DND-41 (cell line): ENCODE measurements at regions not wholly inside any gene's neighbourhood (a gene's known extent, or its start where the extent isn't known, plus 50 kb on each side); places are given as distances from the start of the nearest gene placed in this dataset.
"Not testable (repeated sequence)": the region's sequence is repeated elsewhere in the genome, so short reads cannot be mapped to it uniquely, and the experiment has no call there.

Experiments
- ATAC-seq: fragments of 200-7000 bp; cut with Tn5 transposase; 3 replicates; pipeline ENCODE4 v1.9.1; 2021; ENCODE audit warnings: low read depth; ENCODE audit not compliant: insufficient read depth
- DNase-seq: peaks from one replicate; pipeline ENCODE4 v3.0.0-alpha.2; 2020
- H2AFZ ChIP-seq: 2 replicates; pipeline ENCODE4 v1.6.0; 2012; ENCODE audit warnings: low read depth, low read length
- H3K27ac ChIP-seq: 2 replicates; pipeline ENCODE4 v1.5.1; 2012; ENCODE audit warnings: low read length, inconsistent platforms
- H3K27me3 ChIP-seq: fragments of 200-600 bp; sonication (generic); 2 replicates; pipeline ENCODE4 v1.6.0; 2012; ENCODE audit warnings: low read length, mild to moderate bottlenecking, inconsistent platforms; ENCODE audit not compliant: insufficient read depth, poor library complexity
- H3K36me3 ChIP-seq: 2 replicates; pipeline ENCODE4 v1.5.1; 2012; ENCODE audit warnings: low read length, inconsistent platforms; ENCODE audit not compliant: insufficient read depth
- H3K4me1 ChIP-seq: 2 replicates; pipeline ENCODE4 v1.5.1; 2012; ENCODE audit warnings: mild to moderate bottlenecking, low read length; ENCODE audit not compliant: insufficient read depth
- H3K4me2 ChIP-seq: 2 replicates; pipeline ENCODE4 v1.6.0; 2012; ENCODE audit warnings: mild to moderate bottlenecking, moderate library complexity, low read length, inconsistent platforms; ENCODE audit not compliant: insufficient read depth
- H3K4me3 ChIP-seq, 2 experiments: fragments of 200-600 bp in 1 of 2; shearing (Covaris generic) in 1 of 2; 2 replicates each; pipeline ENCODE4 v1.5.1; 2012 to 2016; ENCODE audit warnings: inconsistent platforms in 2 of 2, low read length in 2 of 2, mild to moderate bottlenecking in 2 of 2, low read depth in 1 of 2, moderate library complexity in 1 of 2
- H3K79me2 ChIP-seq: 2 replicates; pipeline ENCODE4 v1.6.0; 2012; ENCODE audit warnings: low read length, inconsistent platforms; ENCODE audit not compliant: insufficient read depth
- H3K9ac ChIP-seq: 2 replicates; pipeline ENCODE4 v1.6.0; 2012; ENCODE audit warnings: low read depth, mild to moderate bottlenecking, inconsistent platforms, low read length, moderate library complexity
- H3K9me3 ChIP-seq: 2 replicates; pipeline ENCODE4 v1.5.1; 2012; ENCODE audit warnings: low read length, moderate library complexity, mild to moderate bottlenecking, inconsistent platforms; ENCODE audit not compliant: insufficient read depth, severe bottlenecking
- H4K20me1 ChIP-seq: 2 replicates; pipeline ENCODE4 v1.6.0; 2012; ENCODE audit warnings: low read length; ENCODE audit not compliant: insufficient read depth
- EZH2 ChIP-seq: IDR thresholded peaks from 3 replicates; pipeline ENCODE4 v1.6.1; 2012; ENCODE audit warnings: borderline replicate concordance, low read depth, mild to moderate bottlenecking, moderate library complexity, low read length, inconsistent platforms; ENCODE audit not compliant: severe bottlenecking
- TF ChIP-seq, protein P1 (sequence below): IDR thresholded peaks from 2 replicates; pipeline ENCODE4 v1.5.1; 2012; ENCODE audit warnings: borderline replicate concordance, low read length, moderate library complexity, mild to moderate bottlenecking; ENCODE audit not compliant: poor library complexity, severe bottlenecking; ENCODE audit errors: extremely low read depth

DNA sequence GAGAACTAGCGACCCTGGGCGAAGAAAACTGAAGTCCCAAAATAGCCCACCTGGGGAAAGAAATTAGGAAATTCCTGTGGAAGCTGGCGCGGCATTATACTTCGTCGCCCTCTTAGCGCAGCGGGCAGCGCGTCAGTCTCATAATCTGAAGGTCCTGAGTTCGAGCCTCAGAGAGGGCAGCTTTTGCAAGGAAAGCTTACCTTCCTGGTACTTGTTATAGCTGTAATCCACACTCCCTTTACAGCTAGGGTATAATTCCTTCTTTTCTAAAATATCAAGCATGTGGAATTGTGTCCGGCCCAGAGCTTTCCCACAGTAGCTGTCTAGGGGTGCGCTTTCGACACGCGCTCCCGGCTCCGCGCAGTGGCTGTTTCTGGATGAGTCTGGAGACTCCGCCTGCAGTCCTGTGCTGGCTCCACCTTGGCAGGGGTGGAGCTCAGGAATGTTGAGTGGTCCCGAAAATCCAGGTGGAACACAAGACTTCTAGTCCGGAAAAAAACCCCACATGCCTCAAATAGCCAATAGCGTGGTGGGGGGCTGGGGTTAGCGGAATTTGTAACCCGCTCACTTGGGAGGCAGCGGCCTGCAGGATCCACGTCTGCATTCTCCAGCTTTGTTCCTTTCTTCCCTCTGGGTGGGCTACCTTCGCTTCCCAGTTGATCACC lies 83.7 kb upstream of the ZNF322 start:
- Histone ChIP-seq H2AFZ (no peak overlapping the region), H4K20me1 (no peaks in the 10 kb centered on the region), H3K36me3 (no peaks in the 10 kb centered on the region), H3K27ac (no peak overlapping the region), H3K4me1 (no peaks in the 10 kb centered on the region), H3K27me3 (peaks cover 3% of the 10 kb centered on the region), H3K4me3 (no peak overlapping the region), H3K4me2 (no peak overlapping the region), H3K9me3 (peaks cover 11% of the 10 kb centered on the region), H3K79me2 (no peaks in the 10 kb centered on the region), H3K9ac (no peak overlapping the region)
- ATAC-seq = no peak
- DNase-seq = no peak
- TF ChIP-seq EZH2 = no peak
- TF ChIP-seq, protein P1, sequence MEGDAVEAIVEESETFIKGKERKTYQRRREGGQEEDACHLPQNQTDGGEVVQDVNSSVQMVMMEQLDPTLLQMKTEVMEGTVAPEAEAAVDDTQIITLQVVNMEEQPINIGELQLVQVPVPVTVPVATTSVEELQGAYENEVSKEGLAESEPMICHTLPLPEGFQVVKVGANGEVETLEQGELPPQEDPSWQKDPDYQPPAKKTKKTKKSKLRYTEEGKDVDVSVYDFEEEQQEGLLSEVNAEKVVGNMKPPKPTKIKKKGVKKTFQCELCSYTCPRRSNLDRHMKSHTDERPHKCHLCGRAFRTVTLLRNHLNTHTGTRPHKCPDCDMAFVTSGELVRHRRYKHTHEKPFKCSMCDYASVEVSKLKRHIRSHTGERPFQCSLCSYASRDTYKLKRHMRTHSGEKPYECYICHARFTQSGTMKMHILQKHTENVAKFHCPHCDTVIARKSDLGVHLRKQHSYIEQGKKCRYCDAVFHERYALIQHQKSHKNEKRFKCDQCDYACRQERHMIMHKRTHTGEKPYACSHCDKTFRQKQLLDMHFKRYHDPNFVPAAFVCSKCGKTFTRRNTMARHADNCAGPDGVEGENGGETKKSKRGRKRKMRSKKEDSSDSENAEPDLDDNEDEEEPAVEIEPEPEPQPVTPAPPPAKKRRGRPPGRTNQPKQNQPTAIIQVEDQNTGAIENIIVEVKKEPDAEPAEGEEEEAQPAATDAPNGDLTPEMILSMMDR = no peak

DNA sequence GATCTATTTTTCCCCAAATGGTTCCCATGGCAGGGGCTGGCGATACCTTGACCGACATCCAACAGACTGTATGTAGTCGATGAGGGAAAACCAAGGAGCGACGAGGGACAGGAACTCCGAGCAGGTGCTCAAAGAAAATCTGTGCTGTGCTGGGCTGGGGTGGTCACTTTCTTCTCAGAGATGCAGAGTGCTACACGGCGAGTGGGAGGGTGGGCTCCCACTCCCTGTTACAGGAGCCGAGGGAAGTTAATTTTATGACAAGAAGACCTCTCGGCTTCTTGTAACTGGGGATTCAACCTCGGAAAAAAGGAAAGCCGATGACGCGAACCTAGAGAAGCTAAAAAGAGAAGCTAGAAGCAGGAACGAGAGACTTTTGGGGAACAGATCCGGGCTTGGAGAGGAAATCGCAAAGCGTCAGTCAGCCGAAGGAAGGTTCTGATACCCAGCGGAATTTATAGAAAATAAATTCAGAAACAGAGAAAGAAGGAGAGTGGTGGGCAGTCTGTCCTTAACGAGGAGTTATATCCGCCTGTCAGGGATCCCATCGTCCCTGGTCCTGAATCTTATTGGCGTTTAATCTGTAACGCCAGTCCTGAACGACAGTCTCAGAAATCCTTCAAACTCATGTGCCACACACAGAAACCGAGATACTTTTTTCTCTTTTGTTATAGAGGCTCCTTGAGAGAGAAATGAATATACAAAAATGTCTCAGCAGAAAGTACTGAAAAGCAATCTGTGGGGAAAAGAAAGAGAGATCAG lies 84.6 kb upstream of the ZNF322 start:
- TF ChIP-seq, protein P1 = no peak
- no peak for TF ChIP-seq EZH2
- ATAC-seq = no peak
- H3K79me2 ChIP-seq = no peaks in the 10 kb centered on the region
- H3K4me1 ChIP-seq = no peaks in the 10 kb centered on the region
- H3K27me3 ChIP-seq = peaks cover 3% of the 10 kb centered on the region
- H3K9ac ChIP-seq = no peak overlapping the region
- H4K20me1 ChIP-seq = no peaks in the 10 kb centered on the region
- H3K4me3 ChIP-seq = no peak overlapping the region
- H3K36me3 ChIP-seq = no peaks in the 10 kb centered on the region
- H2AFZ ChIP-seq = no peak overlapping the region
- no peak for DNase-seq
- H3K4me2 ChIP-seq = no peak overlapping the region
- peaks cover 11% of the 10 kb centered on the region for H3K9me3 ChIP-seq
- H3K27ac ChIP-seq = no peak overlapping the region

DNA sequence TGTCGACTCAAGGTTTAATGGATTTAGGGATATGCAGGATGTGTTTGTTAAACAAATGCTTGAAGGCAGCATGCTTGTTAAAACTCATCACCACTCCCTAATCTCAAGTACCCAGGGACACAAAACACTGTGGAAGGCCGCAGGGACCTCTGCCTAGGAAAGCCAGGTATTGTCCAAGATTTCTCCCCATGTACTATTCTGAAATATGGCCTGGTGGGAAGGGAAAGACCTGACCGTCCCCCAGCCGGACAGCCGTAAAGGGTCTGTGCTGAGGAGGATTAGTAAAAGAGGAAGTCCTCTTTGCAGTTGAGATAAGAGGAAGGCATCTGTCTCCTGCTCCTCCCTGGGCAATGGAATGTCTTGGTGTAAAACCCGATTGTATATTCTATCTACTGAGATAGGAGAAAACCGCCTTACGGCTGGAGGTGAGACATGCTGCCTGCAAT lies 85.3 kb upstream of the ZNF322 start:
- H3K4me3 ChIP-seq, H3K4me2 ChIP-seq, H2AFZ ChIP-seq, H3K79me2 ChIP-seq, H3K27ac ChIP-seq, H3K9me3 ChIP-seq, H3K27me3 ChIP-seq, H3K9ac ChIP-seq, ATAC-seq, H4K20me1 ChIP-seq, DNase-seq, H3K4me1 ChIP-seq, H3K36me3 ChIP-seq: not testable (repeated sequence)

DNA sequence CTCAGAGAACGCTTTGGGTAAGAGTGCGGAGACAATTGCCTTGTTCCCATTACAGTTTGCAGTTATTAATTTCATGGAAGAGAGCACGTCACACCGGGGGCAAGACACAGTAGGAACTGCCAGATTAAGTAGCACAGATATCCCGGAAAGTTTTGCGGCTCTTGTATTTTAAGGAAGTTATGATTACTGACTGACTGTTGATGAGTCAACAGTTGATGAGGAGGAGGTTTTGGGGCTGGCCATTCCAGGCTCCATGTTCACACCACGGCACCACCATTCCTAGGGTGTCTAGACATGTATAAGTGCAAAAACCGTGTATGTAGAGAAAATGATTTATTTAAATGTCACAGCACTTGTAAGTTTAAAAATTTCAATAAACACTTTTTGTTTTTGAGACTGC lies 86.4 kb upstream of the ZNF322 start:
- not testable (repeated sequence) for ATAC-seq, H3K4me2 ChIP-seq, H3K27me3 ChIP-seq, H3K9ac ChIP-seq, H3K9me3 ChIP-seq, H3K4me1 ChIP-seq, H3K79me2 ChIP-seq, H2AFZ ChIP-seq, H4K20me1 ChIP-seq, H3K36me3 ChIP-seq, H3K4me3 ChIP-seq, H3K27ac ChIP-seq, DNase-seq

DNA sequence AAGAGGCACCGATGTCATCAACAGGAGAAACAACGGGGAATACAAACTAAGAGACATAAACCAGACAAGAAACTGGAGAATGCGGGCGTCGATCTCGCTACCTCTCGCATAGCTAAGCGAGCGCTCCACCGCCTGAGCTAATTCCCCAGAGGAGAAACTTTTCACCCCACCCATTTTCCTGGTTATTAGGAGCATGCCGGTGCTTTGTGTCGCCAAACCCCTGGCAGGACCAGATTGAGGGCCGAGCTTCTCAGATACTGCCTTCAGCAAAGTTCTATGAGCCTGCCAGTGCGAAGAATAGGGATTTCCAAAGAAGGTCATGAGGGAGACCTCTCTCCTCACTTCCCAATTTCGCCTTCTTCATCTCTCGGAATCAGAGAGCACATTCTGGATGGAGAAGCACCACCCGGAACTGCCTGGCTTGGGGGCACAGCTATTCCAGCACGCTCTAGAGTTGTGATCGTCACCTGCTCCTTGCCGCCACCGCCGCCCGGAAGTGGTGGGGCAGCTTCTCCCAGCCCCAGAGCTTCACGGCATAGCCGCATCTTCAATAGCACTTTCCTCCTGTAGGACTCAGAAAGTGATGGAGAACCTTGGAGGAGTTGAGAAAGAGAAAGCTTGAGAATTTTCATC lies 89.7 kb upstream of the ZNF322 start:
- H3K4me3 ChIP-seq, H3K27ac ChIP-seq, H2AFZ ChIP-seq, H3K4me1 ChIP-seq, H3K79me2 ChIP-seq, H4K20me1 ChIP-seq, H3K27me3 ChIP-seq, H3K9me3 ChIP-seq, H3K9ac ChIP-seq, ATAC-seq, DNase-seq, H3K36me3 ChIP-seq, H3K4me2 ChIP-seq: not testable (repeated sequence)

DNA sequence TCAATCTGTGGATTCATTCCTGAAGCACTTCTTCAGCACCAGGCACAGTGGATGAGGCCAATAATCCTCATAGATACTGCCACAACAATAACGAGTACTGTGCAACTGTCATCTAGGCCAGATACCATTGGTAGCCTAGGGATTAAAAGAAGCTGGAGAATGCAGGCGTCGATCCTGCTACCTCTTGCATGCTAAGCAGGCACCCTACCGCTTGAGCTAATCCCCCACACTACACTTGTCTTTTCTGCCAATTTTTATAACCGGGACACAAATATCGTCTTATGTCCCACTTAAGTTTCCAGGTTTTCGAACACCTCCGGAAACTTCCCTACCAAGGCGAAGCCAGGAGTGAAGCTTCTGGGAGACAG lies 90.2 kb upstream of the ZNF322 start:
- not testable (repeated sequence) for H2AFZ ChIP-seq, H3K27ac ChIP-seq, ATAC-seq, H3K9me3 ChIP-seq, H3K4me1 ChIP-seq, H3K4me3 ChIP-seq, H3K9ac ChIP-seq, H3K36me3 ChIP-seq, H3K4me2 ChIP-seq, DNase-seq, H3K27me3 ChIP-seq, H4K20me1 ChIP-seq, H3K79me2 ChIP-seq
